T47D (cell line): ENCODE measurements at regions not wholly inside any gene's neighbourhood (a gene's known extent, or its start where the extent isn't known, plus 50 kb on each side); places are given as distances from the start of the nearest gene placed in this dataset.

Experiments
- DNase-seq, 2 experiments: peaks; one replicate each; pipeline versions ENCODE4 v3.0.0 to v3.0.0-alpha.2; 2011 to 2012; ENCODE audit warnings: low read depth in 1 of 2, low spot score in 1 of 2
- JUND ChIP-seq: IDR thresholded peaks from 2 replicates; pipeline ENCODE4 v1.6.1; 2012; ENCODE audit warnings: low read depth
- in situ Hi-C: cut with HindIII; loops from 2 replicates; pipeline ENCODE4 v1.10.0; 2016; ENCODE audit warnings: low sequenced_read_pairs, low pct_unique_long_range_greater_than_20kb

DNA sequence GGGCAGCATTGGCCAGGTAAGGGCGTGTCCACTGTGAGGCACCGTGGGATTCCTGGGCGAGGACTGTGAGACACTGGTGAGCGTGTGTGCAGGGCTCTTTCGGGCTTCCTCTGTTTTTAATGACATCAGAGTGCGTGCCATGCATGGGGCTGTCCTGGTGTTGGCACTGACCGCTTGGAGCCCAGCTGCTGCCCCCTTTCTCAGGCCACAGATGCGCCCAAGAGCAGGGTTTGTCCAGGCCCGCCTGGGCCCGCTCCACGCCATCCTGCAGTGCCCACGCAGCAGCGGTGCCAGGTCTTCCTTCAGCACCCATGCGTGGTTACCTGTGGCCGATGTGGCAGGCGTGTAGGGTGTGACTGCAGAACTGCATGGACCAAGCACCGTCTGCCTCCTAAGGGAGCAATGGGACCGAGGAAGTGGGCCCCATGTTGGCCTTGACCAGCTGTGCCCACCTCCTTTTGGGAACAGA lies 72.3 kb upstream of the SEPTIN5 start:
- in situ Hi-C loops, result no loop called here
- no peak for DNase-seq
- TF ChIP-seq JUND, result no peak

GRCh38 chr22:19643448-19644313 lies 70.6 kb upstream of the SEPTIN5 start:
- in situ Hi-C loops, result no loop called here
- no peak for DNase-seq
- no peak for TF ChIP-seq JUND

GRCh38 chr22:19644314-19645223 lies 69.7 kb upstream of the SEPTIN5 start:
- in situ Hi-C loops, result no loop called here
- TF ChIP-seq JUND, result no peak
- DNase-seq, result no peak

DNA sequence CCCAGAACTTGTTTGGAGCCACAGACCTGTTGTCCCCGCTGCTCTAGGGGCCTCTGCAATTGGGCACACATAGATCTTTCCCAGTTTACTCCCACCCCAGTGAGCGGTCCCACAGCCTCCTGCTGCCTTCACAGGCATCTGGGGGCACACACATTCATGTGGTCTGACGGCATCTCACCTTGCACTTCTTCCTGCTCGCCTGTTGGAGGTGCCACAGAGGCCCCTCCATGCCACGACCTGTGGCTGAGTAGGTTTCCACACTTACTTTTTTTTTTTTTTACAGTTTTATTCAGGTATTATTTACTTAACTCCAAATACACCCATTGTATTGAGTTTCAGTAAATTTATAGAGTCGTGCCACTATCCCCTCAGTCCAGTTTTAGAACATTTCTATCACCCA lies 68.9 kb upstream of the SEPTIN5 start:
- in situ Hi-C loops, result no loop called here
- no peak for TF ChIP-seq JUND
- DNase-seq, result no peak

DNA sequence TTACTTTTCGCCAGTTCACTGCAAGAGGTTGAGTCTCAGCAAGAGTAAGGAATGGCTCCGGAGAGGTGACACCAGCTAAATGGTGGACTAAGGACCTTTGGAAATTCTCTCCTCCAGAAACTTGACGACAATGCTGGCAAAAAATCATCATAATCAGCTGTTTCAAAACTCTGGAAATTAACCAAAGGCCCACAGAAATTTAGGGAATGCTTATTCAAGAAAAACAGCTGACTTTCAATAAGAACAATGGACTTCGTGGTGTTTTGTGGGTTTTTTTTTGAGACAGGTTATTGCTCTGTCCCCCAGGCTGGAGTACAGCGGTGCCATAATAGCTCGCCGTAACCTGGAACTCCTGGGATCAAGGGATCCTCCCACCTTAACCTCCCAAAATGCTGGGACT lies 68.4 kb upstream of the SEPTIN5 start:
- no peak for TF ChIP-seq JUND
- DNase-seq, result no peak
- in situ Hi-C loops, result no loop called here

DNA sequence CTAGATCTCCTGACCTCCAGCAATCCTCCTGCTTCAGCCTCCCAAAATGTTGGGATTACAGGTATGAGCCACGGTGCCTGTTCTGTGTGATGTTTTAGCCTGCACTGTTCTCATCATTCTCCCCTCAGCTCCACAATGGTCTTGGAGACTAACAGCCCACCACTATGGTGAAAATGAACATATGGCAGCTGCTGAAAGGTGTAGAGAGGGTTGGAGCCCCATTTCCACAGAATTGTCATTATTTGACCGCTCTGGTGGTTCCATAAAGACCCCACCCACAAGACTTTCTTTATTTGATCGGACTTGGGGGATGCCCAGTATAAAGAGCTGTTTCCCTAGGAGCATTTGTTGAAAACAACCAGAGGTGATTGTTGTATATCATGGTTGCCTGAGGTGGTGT lies 67.9 kb upstream of the SEPTIN5 start:
- in situ Hi-C loops, result no loop called here

GRCh38 chr22:19648419-19648929 lies 65.8 kb upstream of the SEPTIN5 start:
- TF ChIP-seq JUND, result no peak
- peak in 1 of 2 experiments; percentile 10 for DNase-seq
- in situ Hi-C loops, result no loop called here

More for the DNA sequence above, 67.9 kb upstream of the SEPTIN5 start:
- no peak for DNase-seq
- TF ChIP-seq JUND, result no peak

GRCh38 chr22:19652316-19652715 lies 62.0 kb upstream of the SEPTIN5 start:
- no peak for DNase-seq
- no peak for TF ChIP-seq JUND
- in situ Hi-C loops, result no loop called here

- no peak for TF ChIP-seq JUND
- no peak for DNase-seq
- in situ Hi-C loops, result no loop called here
Observed at GRCh38 chr22:19654338-19654987, 59.8 kb upstream of the SEPTIN5 start.

GRCh38 chr22:19655399-19655798 lies 58.9 kb upstream of the SEPTIN5 start:
- DNase-seq, result no peak
- TF ChIP-seq JUND, result no peak
- in situ Hi-C loops, result no loop called here

DNA sequence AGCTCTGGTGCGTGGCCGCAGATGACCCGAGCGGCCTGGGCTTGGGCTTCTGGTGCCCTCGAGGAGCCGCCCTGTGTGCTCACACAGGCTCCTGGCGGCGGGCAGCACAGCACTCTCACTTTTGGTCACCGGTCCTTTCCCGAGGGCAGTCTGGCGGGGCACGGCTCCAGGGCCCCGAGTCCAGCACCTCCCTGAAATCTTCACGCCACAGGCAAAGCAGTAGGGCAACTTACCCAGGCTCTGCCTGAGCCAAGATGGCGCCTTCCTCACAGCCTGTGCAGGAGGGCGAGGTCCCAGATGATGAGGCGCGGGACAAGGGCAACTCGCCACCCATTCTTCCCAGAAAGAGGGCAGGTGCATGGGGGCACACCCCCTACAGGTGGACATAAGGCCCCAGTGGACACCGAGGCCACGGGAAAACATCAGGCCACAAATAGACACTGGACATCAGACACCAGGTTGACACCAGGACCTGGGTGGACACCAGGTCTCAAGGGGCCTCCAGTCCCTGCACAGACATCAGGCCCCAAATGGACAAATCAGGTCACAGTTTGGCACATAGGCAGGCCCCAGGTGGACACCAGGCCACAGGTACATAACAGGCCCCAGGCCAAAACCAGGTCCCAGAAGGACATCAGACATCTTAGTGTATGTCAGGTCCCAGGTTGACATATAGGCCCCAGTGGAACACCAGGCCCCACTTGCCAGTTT lies 57.6 kb upstream of the SEPTIN5 start:
- no peak for DNase-seq
- no peak for TF ChIP-seq JUND
- in situ Hi-C loops, result no loop called here
